ENCODE measurements at regions not wholly inside any gene's neighbourhood (a gene's known extent, or its start where the extent isn't known, plus 50 kb on each side); places are given as distances from the start of the nearest gene placed in this dataset.

- peaks cover 0 to 13% (median 10%) of the 10 kb centered on the region in 5 donors for H3K4me1 ChIP-seq (ENCODE audit: control insufficient read depth in 5 of 5, insufficient read depth in 5 of 5, low read length in 5 of 5)
- no peaks in the 10 kb centered on the region for H3K36me3 ChIP-seq (ENCODE audit: control insufficient read depth in 5 of 5, insufficient read depth in 5 of 5, low read length in 5 of 5)
- H3K27me3 ChIP-seq (ENCODE audit: control insufficient read depth in 5 of 5, insufficient read depth in 4 of 5, low read length in 5 of 5): no peaks in the 10 kb centered on the region
- H3K27ac ChIP-seq (ENCODE audit: low read depth, low read length): peak overlapping the region; percentile 67
- H3K9ac ChIP-seq (ENCODE audit: low read length in 5 of 5): peak overlapping the region in 1 of 5 donors; percentile 13
- no peak overlapping the region for H3K4me3 ChIP-seq (ENCODE audit: low read depth in 1 of 5, low read length in 5 of 5)
- no peaks in the 10 kb centered on the region for H3K9me3 ChIP-seq (ENCODE audit: control insufficient read depth in 5 of 5, low read length in 5 of 5)
These were observed 68.0 kb upstream of the SIAH1 start for GRCh38 chr16:48452991-48453760.

DNA sequence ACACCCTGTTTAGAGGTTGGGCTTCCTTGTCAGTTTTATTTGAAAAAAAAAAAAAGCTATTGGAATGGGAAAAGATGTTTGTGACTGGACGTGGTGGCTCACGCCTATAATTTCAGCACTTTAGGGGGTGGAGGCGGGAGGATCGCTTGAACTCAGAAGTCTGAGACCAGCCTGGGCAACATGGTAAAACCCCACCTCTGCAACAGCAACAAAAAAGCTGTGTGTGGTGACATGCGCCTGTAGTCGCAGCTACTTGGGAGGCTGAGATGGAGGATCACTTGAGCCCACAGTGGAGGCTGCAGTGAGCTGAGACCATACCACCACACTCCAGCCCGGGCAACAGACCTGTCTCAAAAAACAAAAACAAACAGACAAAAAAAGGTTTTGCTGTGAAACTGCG lies 66.1 kb upstream of the SIAH1 start:
- Histone ChIP-seq H3K4me1 (ENCODE audit: control insufficient read depth in 5 of 5, insufficient read depth in 5 of 5, low read length in 5 of 5) (peaks cover 0 to 13% (median 10%) of the 10 kb centered on the region in 5 donors), H3K4me3 (ENCODE audit: low read depth in 1 of 5, low read length in 5 of 5) (no peak overlapping the region), H3K36me3 (ENCODE audit: control insufficient read depth in 5 of 5, insufficient read depth in 5 of 5, low read length in 5 of 5) (no peaks in the 10 kb centered on the region), H3K27ac (ENCODE audit: low read depth, low read length) (no peak overlapping the region), H3K9me3 (ENCODE audit: control insufficient read depth in 5 of 5, low read length in 5 of 5) (no peaks in the 10 kb centered on the region), H3K27me3 (ENCODE audit: control insufficient read depth in 5 of 5, insufficient read depth in 4 of 5, low read length in 5 of 5) (no peaks in the 10 kb centered on the region), H3K9ac (ENCODE audit: low read length in 5 of 5) (no peak overlapping the region)

GRCh38 chr16:48450367-48450766 lies 65.2 kb upstream of the SIAH1 start:
- H3K4me1 ChIP-seq (ENCODE audit: control insufficient read depth in 5 of 5, insufficient read depth in 5 of 5, low read length in 5 of 5): peaks cover 2 to 13% (median 11%) of the 10 kb centered on the region in 5 donors
- no peaks in the 10 kb centered on the region for H3K27me3 ChIP-seq (ENCODE audit: control insufficient read depth in 5 of 5, insufficient read depth in 4 of 5, low read length in 5 of 5)
- no peak overlapping the region for H3K4me3 ChIP-seq (ENCODE audit: low read depth in 1 of 5, low read length in 5 of 5)
- H3K36me3 ChIP-seq (ENCODE audit: control insufficient read depth in 5 of 5, insufficient read depth in 5 of 5, low read length in 5 of 5): no peaks in the 10 kb centered on the region
- no peak overlapping the region for H3K9ac ChIP-seq (ENCODE audit: low read length in 5 of 5)
- no peaks in the 10 kb centered on the region for H3K9me3 ChIP-seq (ENCODE audit: control insufficient read depth in 5 of 5, low read length in 5 of 5)
- no peak overlapping the region for H3K27ac ChIP-seq (ENCODE audit: low read depth, low read length)

DNA sequence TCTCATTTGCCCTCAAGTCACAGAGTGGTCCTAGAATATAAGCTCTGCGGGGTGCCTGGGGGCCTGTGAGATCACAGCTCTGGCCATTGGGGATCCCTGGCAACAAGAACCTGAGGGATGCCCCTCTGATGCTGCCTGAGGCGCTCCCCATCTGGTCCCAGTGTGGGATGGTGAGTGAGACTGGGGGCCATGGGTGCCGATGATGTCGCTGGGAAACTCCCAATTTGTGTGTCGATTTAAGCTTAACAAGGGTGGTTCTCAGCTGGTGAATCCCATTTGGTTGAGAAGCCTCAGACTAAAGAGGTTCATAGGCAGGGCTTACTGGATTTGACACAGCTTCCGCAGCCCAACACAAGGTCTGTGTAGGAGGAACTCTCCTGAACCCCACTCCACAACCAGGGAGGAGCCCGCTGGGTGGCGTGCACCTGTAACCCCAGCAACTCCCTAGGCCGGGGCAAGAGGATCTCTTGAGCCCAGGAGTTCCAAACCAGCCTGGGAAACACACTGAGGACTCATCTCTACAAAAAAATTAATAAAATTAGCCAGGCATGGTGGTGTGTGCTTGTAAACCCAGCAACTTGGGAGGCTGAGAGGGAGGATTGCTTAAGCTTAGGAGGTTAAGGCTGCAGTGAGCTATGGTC lies 63.7 kb upstream of the SIAH1 start:
- Histone ChIP-seq H3K4me3 (ENCODE audit: low read depth in 1 of 5, low read length in 5 of 5) (no peak overlapping the region), H3K9me3 (ENCODE audit: control insufficient read depth in 5 of 5, low read length in 5 of 5) (no peaks in the 10 kb centered on the region), H3K9ac (ENCODE audit: low read length in 5 of 5) (no peak overlapping the region), H3K27me3 (ENCODE audit: control insufficient read depth in 5 of 5, insufficient read depth in 4 of 5, low read length in 5 of 5) (no peaks in the 10 kb centered on the region), H3K27ac (ENCODE audit: low read depth, low read length) (no peak overlapping the region), H3K4me1 (ENCODE audit: control insufficient read depth in 5 of 5, insufficient read depth in 5 of 5, low read length in 5 of 5) (peaks cover 4 to 23% (median 17%) of the 10 kb centered on the region in 5 donors), H3K36me3 (ENCODE audit: control insufficient read depth in 5 of 5, insufficient read depth in 5 of 5, low read length in 5 of 5) (no peaks in the 10 kb centered on the region)

GRCh38 chr16:48447940-48448536 lies 62.8 kb upstream of the SIAH1 start:
- Histone ChIP-seq H3K36me3 (ENCODE audit: control insufficient read depth in 5 of 5, insufficient read depth in 5 of 5, low read length in 5 of 5) (no peaks in the 10 kb centered on the region), H3K4me1 (ENCODE audit: control insufficient read depth in 5 of 5, insufficient read depth in 5 of 5, low read length in 5 of 5) (peaks cover 2 to 18% (median 13%) of the 10 kb centered on the region in 5 donors), H3K9me3 (ENCODE audit: control insufficient read depth in 5 of 5, low read length in 5 of 5) (no peaks in the 10 kb centered on the region), H3K27me3 (ENCODE audit: control insufficient read depth in 5 of 5, insufficient read depth in 4 of 5, low read length in 5 of 5) (no peaks in the 10 kb centered on the region), H3K4me3 (ENCODE audit: low read depth in 1 of 5, low read length in 5 of 5) (no peak overlapping the region), H3K27ac (ENCODE audit: low read depth, low read length) (no peak overlapping the region), H3K9ac (ENCODE audit: low read length in 5 of 5) (no peak overlapping the region)

DNA sequence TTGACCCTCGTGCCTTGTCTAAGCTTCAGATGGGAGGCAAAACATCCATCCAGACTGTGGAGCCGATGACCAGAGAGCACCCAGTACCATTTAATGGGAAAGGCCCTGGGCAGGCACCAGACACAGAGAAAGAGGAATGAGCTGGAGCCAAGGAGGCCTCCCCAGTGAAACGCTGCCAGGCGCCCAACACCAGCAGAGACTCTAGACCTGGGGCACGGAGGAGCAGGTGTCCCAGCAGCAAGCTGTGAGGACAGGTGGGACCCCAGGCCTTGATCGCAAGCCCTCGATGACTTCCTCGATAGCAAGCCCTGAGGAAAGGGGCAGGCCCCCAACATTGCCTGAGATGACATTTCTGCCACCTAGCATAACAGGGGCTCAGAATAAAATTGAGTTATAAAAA lies 62.2 kb upstream of the SIAH1 start:
- Histone ChIP-seq H3K4me1 (ENCODE audit: control insufficient read depth in 5 of 5, insufficient read depth in 5 of 5, low read length in 5 of 5) (peaks cover 0 to 13% (median 11%) of the 10 kb centered on the region in 5 donors), H3K9ac (ENCODE audit: low read length in 5 of 5) (no peak overlapping the region), H3K4me3 (ENCODE audit: low read depth in 1 of 5, low read length in 5 of 5) (no peak overlapping the region), H3K27ac (ENCODE audit: low read depth, low read length) (no peak overlapping the region), H3K27me3 (ENCODE audit: control insufficient read depth in 5 of 5, insufficient read depth in 4 of 5, low read length in 5 of 5) (no peaks in the 10 kb centered on the region), H3K9me3 (ENCODE audit: control insufficient read depth in 5 of 5, low read length in 5 of 5) (no peaks in the 10 kb centered on the region), H3K36me3 (ENCODE audit: control insufficient read depth in 5 of 5, insufficient read depth in 5 of 5, low read length in 5 of 5) (no peaks in the 10 kb centered on the region)

DNA sequence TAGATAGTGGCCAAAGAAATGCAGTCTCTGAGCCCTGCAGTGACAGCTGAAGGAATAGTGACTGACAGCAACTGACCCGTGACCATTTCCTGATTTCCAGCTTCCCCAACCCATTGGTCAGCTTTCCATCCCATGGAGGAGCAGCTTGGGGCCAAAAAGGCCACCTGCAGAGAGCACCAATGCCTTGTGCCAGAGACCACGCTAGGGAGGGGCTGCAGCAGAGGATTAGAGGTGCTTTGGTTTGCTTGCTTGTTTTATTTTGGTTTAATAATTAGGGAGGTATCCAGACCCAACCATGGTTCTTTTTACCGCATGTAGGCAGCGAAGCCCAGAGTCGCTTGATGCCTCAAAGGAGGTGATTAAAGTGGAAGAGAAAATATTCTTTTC lies 61.3 kb upstream of the SIAH1 start:
- Histone ChIP-seq H3K4me3 (ENCODE audit: low read depth in 1 of 5, low read length in 5 of 5) (no peak overlapping the region), H3K9ac (ENCODE audit: low read length in 5 of 5) (no peak overlapping the region), H3K27me3 (ENCODE audit: control insufficient read depth in 5 of 5, insufficient read depth in 4 of 5, low read length in 5 of 5) (no peaks in the 10 kb centered on the region), H3K27ac (ENCODE audit: low read depth, low read length) (no peak overlapping the region), H3K36me3 (ENCODE audit: control insufficient read depth in 5 of 5, insufficient read depth in 5 of 5, low read length in 5 of 5) (no peaks in the 10 kb centered on the region), H3K4me1 (ENCODE audit: control insufficient read depth in 5 of 5, insufficient read depth in 5 of 5, low read length in 5 of 5) (peaks cover 0 to 13% (median 10%) of the 10 kb centered on the region in 5 donors), H3K9me3 (ENCODE audit: control insufficient read depth in 5 of 5, low read length in 5 of 5) (no peaks in the 10 kb centered on the region)

DNA sequence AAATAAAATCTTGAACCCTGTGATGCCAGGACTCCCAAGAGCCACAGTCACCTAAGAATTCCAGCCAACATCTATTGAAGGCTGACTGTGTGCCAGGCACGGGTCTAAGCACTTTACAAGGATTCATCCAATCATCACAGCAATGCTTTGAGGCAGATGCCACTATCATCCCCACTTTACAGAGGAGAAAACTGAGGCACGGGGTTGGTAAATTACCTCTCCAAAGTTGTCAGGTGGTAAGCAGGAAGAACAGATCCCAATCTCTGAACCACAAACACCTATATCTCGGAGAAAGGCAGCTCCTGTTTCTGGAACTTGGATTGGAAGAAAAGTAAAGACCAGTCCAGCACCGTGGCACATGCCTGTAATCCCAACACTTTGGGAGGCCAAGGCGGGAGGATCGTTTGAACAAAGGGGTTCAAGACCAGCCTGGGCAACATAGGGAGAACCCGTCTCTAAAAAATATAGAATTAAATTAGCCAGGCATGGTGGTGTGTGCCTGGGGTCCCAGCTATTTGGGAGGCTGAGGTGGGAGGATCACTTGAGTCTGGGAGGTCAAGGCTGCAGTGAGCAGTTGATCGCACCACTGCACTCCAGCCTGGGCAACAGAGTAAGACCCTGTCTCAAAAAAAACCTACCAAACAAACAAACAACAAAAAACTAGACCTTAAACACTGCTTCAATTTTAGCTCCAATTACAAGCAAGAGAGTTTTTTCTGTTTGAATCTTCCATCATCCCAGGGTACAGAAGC lies 60.7 kb upstream of the SIAH1 start:
- no peaks in the 10 kb centered on the region for H3K36me3 ChIP-seq (ENCODE audit: control insufficient read depth in 5 of 5, insufficient read depth in 5 of 5, low read length in 5 of 5)
- H3K27me3 ChIP-seq (ENCODE audit: control insufficient read depth in 5 of 5, insufficient read depth in 4 of 5, low read length in 5 of 5): no peaks in the 10 kb centered on the region
- no peaks in the 10 kb centered on the region for H3K9me3 ChIP-seq (ENCODE audit: control insufficient read depth in 5 of 5, low read length in 5 of 5)
- peaks cover 0 to 13% (median 10%) of the 10 kb centered on the region in 5 donors for H3K4me1 ChIP-seq (ENCODE audit: control insufficient read depth in 5 of 5, insufficient read depth in 5 of 5, low read length in 5 of 5)
- H3K27ac ChIP-seq (ENCODE audit: low read depth, low read length): peak overlapping the region; percentile 72
- H3K9ac ChIP-seq (ENCODE audit: low read length in 5 of 5): no peak overlapping the region
- H3K4me3 ChIP-seq (ENCODE audit: low read depth in 1 of 5, low read length in 5 of 5): no peak overlapping the region

DNA sequence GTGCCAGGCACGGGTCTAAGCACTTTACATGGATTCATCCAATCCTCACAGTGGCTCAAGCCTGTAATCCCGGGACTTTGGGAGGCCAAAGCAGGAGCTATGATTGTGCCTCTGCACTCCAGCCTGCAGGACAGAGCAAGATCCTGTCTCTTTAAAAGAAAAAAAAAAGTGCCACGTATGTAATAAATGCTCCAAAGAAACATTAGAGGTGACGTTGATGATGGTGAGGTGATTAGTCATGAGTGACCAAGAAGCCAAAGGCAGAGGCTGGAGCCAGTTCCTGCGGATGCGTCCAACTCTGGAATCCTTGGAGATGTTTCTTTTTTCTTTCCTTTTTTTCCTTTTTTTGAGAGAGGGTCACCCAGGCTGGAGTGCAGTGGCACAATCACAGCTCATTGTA lies 59.4 kb upstream of the SIAH1 start:
- no peak overlapping the region for H3K4me3 ChIP-seq (ENCODE audit: low read depth in 1 of 5, low read length in 5 of 5)
- H3K27ac ChIP-seq (ENCODE audit: low read depth, low read length): peak overlapping the region; percentile 72
- H3K36me3 ChIP-seq (ENCODE audit: control insufficient read depth in 5 of 5, insufficient read depth in 5 of 5, low read length in 5 of 5): no peaks in the 10 kb centered on the region

More for the DNA sequence above, 59.4 kb upstream of the SIAH1 start:
- Histone ChIP-seq H3K9me3 (ENCODE audit: control insufficient read depth in 5 of 5, low read length in 5 of 5) (no peaks in the 10 kb centered on the region), H3K4me1 (ENCODE audit: control insufficient read depth in 5 of 5, insufficient read depth in 5 of 5, low read length in 5 of 5) (peaks cover 0 to 13% (median 10%) of the 10 kb centered on the region in 5 donors), H3K9ac (ENCODE audit: low read length in 5 of 5) (no peak overlapping the region), H3K27me3 (ENCODE audit: control insufficient read depth in 5 of 5, insufficient read depth in 4 of 5, low read length in 5 of 5) (no peaks in the 10 kb centered on the region)
